GM21717 (cell line): ENCODE measurements at regions not wholly inside any gene's neighbourhood (a gene's known extent, or its start where the extent isn't known, plus 50 kb on each side); places are given as distances from the start of the nearest gene placed in this dataset.

Source experiments
- ATAC-seq: cut with Tn5 transposase; IDR thresholded peaks from one replicate; pipeline ENCODE4 v1.9.1; 2021; ENCODE audit warnings: mild to moderate bottlenecking, moderate library complexity; ENCODE audit not compliant: unreplicated experiment

DNA sequence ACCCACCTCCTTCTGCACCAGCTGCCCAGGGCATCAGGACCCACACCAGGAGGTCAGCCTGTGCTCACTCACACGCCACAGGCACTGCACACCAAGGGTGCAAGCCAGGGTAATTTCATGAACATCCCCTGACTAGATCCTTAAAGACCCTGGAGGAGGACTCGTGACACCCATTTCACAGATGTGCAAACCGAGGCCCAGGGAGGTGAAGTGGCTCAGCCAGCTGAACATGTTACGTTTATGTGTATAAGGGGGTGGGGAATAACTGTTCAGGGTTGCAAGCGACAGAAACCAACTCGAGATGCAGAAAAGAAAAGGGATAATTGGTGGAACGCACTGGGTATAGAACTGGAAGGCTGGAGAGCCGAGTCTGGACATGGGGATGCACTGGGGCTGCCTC, 138.1 kb upstream of the FOXF1 start:
- no peak for ATAC-seq

DNA sequence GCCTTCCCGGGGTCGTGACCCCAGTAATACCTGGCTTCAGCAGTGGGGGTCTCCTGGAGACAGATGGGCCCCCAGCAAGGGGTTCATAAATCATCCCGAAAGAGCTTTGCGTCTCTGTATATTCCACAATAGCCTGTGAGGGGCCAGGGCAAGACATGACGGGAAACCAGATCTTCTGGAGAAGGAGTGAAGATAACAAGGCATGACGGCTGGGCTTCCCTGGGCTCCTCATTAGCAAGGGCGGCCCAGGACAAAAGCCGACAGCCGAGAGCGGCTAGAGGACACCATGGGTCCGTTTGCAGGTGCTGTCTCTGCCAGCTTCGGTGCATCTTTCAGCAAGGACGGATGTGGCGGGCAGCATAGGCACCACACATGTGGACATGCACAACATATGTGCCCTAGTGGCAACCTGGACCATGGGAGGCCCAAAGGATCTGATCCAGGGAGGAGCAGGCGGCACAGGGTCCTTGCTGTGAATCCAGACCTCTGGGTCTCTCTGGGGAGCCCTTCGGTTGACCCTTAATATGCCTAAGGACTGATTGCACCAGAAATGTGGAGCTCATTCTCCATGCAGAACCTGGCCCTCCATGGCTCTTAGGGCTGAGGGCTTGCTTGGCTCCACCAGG, 136.9 kb upstream of the FOXF1 start:
- no peak for ATAC-seq

DNA sequence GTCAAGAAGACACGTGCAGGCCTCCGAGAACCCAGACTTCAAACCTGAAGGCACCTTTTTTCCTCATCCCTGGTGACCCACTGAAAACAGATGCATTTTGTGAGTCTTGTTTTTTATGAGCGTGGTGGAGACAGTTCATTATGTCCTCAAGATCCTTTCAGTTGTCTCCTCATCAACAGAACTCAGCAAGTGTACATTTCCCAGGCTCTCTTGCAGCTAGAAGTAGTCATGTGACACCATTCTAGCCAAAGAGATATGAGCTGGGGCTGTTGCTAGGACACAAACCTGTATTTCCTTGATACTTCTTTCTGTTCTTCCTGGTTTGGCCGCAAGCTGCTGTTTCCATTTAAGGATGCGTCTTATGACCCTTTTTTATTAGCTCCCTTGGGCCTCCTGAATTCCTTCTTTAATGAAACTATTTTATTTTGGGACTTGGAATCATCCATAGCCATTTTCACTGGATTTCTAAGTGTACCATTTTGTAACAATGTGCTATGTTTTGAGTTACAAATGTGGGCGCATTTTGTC, 135.7 kb upstream of the FOXF1 start:
- no peak for ATAC-seq

GRCh38 chr16:86375364-86375763, 135.0 kb upstream of the FOXF1 start:
- ATAC-seq, result no peak

GRCh38 chr16:86375851-86376250, 134.5 kb upstream of the FOXF1 start:
- ATAC-seq, result no peak

- ATAC-seq, result no peak
Observed at GRCh38 chr16:86376837-86377236, 133.5 kb upstream of the FOXF1 start.

- ATAC-seq, result no peak
Observed at GRCh38 chr16:86377251-86378022, 132.9 kb upstream of the FOXF1 start.

- ATAC-seq, result no peak
Observed at GRCh38 chr16:86378128-86378527, 132.2 kb upstream of the FOXF1 start.

DNA sequence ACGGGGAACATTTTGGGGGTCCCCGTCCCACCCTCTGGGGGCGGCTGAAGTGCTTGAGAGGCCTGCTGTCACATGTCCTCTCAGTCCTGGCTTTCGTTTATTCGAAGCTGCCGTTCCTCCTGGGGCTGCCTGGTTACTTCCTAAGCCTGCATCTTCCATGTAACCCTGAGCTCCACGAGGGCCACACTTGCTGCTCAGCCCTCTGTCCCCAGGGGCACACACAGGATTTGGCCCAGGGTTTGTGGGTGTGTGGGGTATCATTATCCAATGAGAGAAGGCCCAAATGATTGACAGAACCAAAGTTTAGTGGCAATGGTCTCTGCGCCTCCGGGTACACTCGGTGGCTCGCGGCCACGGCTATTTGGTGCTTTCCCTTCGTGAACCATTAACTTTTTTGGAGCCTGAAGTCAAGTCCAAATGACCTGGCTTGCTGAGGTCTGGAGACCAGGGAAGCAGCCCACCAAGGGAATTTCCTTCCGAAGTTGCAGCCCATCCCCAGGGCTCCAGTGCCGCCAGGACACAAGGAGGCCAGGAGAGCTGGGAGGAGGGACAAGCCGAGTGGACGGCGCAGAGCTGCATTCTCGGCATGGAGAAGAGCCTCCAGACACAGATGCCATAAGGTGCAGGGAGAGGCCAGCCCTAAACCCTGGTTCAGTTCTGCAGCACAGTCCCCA, 131.4 kb upstream of the FOXF1 start:
- ATAC-seq, result no peak

DNA sequence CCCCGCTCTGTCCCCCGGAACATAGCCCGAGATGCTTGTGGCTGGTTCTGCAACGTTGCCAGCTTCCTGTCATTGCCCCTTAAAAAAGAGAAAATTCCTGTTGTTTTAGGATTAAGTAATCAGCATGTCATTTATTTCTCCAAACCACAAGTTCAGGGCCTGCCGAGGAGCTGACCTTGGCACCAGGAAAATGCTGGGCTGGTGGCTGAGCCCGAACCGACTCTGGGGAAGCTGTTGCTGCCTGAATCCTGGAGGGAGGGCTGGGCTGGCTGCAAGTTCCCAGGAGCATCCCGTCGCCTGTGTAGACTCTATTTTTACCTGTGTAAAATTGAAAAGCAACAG, 130.9 kb upstream of the FOXF1 start:
- ATAC-seq, result no peak

DNA sequence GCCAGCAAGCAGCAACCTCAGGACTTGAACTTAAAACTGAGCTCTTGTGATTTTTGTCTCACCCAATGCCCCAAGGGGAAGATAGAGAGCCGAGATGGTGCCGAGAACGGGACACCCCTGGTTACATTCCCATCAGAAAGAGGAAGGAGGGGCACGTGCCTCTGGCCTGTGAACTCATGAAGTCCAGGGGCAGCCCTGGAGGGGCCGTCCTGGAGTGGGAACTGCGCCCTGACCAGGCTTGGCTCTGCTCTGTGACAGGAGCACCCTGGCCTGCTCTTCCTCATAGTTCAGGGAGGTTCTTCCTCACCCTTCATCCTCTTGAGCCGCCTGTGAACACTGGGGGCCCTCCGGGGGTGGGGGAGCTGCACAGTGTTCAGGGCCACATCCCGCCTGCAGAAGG, 130.3 kb upstream of the FOXF1 start:
- ATAC-seq, result no peak

DNA sequence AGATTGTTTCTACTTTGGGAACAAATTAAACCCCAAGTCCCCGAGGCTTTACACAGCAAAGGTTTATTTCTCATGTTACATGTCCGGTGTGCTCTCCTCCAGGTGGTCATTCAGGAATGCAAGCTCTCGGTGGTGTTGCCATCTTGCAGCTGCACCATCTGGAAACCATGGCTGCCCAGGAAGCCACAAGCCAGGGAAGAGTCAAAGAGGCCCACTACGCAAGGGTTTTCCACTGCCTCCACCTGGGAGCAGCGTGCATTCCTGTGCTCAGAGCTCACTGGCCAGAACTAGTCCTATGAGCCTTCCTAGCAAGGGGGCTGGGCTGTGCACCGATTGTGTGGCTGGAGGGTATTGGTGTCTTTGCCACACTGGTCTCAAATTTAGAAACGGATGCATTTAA, 128.8 kb upstream of the FOXF1 start:
- ATAC-seq, result no peak

DNA sequence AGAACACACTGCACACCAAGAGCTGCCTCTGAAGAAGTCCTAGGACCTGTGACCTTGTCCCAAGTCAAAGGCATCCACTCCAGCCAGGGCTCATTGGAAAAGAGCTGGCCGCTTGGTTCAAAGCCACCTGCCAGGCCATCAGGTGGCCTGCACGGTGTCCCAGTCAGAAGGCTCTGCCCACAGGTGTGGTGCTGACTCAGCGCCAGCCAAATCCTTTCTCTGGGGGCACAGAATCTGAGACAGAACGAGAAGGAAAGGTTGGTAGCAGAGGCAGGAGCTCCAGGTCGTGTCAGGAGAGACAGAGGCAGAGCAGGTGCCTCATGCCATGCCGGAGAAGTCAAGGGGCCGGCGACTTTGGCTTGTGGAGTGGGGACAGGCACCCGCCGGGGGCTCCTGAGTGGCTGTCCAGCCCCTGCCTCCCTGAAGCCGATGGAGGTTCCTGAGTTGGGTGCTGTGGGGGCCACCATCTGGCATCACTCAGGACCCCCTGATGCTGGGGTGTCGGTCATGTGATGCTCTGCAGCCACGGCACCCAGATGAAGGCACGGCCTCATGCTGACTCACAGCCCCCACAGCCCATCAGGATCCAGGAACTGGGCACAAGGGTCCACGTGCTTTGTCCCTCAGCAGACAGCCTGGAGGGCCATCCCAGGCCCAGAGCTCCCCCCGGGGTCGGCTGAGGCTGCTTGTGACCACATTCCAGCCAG, 128.1 kb upstream of the FOXF1 start:
- no peak for ATAC-seq

- no peak for ATAC-seq
Observed at GRCh38 chr16:86382774-86383407, 127.4 kb upstream of the FOXF1 start.

- no peak for ATAC-seq
Observed at GRCh38 chr16:86383488-86384262, 126.7 kb upstream of the FOXF1 start.

DNA sequence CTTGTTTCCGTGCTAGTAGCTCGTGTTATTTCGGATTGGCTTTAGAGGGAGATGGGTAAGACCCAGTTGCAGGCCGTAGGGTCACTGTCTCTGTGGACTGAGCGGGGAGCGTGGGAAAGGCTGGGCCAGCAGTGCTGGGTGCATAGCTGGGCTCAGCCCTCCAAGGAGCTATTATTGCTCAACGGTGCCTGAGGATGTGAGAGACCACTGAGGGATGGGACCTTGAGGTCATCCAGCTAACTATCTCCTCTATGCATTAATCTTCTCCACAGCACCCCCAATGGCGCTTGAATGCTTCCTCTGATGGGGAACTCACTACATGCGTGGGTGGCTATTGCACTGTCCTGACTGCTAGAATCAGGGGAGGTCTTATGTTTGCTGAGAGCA, 126.1 kb upstream of the FOXF1 start:
- no peak for ATAC-seq

DNA sequence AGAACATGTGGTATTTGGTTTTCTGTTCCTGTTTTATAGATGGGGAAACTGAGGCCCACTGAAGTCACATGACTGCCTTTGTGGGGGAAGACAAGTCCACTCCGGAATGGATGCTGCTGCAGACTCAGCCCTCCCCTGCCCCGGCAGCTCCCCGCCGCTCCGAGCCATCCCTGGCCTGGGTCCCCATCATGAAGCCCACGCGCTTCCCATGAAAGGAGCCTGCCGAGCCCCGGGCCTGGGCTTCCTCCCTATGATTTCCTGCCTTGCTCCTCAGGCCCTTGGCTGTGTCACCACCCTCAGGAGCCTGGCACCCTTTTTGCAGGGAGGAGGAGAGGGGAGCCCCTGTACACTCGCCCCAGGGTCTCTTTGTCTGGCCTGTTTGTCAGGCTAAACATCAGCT, 125.3 kb upstream of the FOXF1 start:
- ATAC-seq, result no peak

DNA sequence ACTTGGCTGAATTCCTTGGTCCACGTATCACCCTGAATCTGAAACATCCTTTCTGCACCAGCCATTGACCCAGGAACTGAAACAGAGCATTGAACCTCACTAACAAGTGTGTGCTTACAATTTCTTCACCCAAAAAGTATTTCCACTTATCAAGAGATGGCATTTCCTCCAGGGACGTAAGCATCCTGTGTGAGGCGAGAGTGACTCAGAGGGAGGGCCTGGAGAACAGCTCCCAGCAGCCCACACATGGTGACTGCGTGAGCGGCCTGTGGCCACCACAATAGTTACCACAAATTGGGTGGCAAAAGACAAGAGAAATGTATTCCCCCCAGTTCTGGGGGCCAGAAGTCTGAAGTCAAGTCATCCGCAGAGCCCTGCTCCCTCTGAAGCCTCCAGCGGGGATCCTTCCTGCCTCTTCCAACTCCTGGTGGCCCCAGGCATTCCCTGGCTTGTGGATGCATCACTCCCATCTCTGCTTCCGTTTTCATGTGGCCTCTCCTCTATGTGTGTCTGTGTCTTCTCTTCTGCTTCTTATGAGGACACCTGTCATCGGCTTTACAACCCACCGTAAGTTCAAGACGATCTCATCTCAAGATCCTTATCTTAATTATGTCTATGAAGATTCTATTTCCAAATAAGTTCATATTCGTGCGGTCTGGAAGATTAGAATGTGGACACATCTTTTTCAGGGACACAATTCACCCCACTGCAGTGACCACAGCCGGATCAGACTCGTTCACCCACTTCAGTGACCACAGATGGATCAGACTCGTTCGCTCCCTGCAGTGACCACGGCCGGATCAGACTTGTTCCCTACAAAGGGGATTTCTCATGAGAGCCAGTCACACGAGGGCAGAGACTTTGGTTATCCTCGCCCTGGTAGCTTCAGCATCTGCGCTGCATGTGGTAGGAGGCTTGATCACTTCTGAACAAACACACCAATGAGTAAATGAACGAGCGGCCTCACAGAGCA, 122.6 kb upstream of the FOXF1 start:
- no peak for ATAC-seq

- no peak for ATAC-seq
Observed at GRCh38 chr16:86388976-86389375, 121.4 kb upstream of the FOXF1 start.
